NB4 (cell line): ENCODE measurements at regions not wholly inside any gene's neighbourhood (a gene's known extent, or its start where the extent isn't known, plus 50 kb on each side); places are given as distances from the start of the nearest gene placed in this dataset.

Source experiments
- CTCF ChIP-seq: IDR thresholded peaks from one replicate; pipeline ENCODE4 v1.5.1; 2012; ENCODE audit warnings: low read depth, low read length
- POLR2A ChIP-seq: IDR thresholded peaks from 2 replicates; pipeline ENCODE4 v1.6.1; 2011; ENCODE audit warnings: mild to moderate bottlenecking; ENCODE audit not compliant: insufficient read length; ENCODE audit errors: extremely low read depth
- TF ChIP-seq, protein P1 (sequence below): IDR thresholded peaks from 2 replicates; pipeline ENCODE4 v1.6.1; 2011; ENCODE audit warnings: low read depth, low read length

DNA sequence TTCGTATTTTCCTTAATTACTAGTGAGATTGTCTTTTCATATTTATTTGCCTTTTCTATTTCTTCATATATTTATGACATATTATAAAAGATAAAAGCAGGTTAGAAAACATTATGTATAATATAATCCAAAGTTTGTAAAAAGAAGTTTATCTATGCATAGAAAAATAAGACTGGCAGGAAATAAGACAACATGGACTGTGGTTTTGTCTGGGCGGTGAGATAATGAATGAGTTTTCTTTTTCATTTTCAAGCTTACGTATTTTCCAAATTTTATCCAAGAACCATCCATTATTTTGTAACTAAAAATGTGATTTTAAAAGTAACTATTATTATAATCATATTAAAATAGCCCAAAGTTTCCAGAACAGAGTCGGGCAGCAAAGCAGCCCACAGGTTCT is 109.8 kb upstream of the MVB12B start:
- TF ChIP-seq CTCF: no peak
- no peak for TF ChIP-seq POLR2A
- TF ChIP-seq, protein P1, sequence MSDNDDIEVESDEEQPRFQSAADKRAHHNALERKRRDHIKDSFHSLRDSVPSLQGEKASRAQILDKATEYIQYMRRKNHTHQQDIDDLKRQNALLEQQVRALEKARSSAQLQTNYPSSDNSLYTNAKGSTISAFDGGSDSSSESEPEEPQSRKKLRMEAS: no peak
